ENCODE measurements at regions not wholly inside any gene's neighbourhood (a gene's known extent, or its start where the extent isn't known, plus 50 kb on each side); places are given as distances from the start of the nearest gene placed in this dataset.

- TF ChIP-seq, protein P1, sequence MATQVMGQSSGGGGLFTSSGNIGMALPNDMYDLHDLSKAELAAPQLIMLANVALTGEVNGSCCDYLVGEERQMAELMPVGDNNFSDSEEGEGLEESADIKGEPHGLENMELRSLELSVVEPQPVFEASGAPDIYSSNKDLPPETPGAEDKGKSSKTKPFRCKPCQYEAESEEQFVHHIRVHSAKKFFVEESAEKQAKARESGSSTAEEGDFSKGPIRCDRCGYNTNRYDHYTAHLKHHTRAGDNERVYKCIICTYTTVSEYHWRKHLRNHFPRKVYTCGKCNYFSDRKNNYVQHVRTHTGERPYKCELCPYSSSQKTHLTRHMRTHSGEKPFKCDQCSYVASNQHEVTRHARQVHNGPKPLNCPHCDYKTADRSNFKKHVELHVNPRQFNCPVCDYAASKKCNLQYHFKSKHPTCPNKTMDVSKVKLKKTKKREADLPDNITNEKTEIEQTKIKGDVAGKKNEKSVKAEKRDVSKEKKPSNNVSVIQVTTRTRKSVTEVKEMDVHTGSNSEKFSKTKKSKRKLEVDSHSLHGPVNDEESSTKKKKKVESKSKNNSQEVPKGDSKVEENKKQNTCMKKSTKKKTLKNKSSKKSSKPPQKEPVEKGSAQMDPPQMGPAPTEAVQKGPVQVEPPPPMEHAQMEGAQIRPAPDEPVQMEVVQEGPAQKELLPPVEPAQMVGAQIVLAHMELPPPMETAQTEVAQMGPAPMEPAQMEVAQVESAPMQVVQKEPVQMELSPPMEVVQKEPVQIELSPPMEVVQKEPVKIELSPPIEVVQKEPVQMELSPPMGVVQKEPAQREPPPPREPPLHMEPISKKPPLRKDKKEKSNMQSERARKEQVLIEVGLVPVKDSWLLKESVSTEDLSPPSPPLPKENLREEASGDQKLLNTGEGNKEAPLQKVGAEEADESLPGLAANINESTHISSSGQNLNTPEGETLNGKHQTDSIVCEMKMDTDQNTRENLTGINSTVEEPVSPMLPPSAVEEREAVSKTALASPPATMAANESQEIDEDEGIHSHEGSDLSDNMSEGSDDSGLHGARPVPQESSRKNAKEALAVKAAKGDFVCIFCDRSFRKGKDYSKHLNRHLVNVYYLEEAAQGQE (IDR thresholded peaks at IDR 0.05) = no peak
- TF ChIP-seq GABPA (IDR thresholded peaks at IDR 0.05 in 1 of 2, conservative IDR thresholded peaks at IDR 0.05 in 1 of 2) (no peak), TAF1 (conservative IDR thresholded peaks at IDR 0.05) (no peak), RAD21 (IDR thresholded peaks at IDR 0.05) (no peak), CTCF (IDR thresholded peaks at IDR 0.05; ENCODE audit: low read depth, low read length, missing input control) (no peak), JUND (IDR thresholded peaks at IDR 0.05) (no peak), YY1 (IDR thresholded peaks at IDR 0.05) (no peak), FOXA1 (IDR thresholded peaks at IDR 0.05) (no peak)
- TF ChIP-seq, protein P2, sequence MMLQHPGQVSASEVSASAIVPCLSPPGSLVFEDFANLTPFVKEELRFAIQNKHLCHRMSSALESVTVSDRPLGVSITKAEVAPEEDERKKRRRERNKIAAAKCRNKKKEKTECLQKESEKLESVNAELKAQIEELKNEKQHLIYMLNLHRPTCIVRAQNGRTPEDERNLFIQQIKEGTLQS (IDR thresholded peaks at IDR 0.05) = no peak
- TF ChIP-seq, protein P3, sequence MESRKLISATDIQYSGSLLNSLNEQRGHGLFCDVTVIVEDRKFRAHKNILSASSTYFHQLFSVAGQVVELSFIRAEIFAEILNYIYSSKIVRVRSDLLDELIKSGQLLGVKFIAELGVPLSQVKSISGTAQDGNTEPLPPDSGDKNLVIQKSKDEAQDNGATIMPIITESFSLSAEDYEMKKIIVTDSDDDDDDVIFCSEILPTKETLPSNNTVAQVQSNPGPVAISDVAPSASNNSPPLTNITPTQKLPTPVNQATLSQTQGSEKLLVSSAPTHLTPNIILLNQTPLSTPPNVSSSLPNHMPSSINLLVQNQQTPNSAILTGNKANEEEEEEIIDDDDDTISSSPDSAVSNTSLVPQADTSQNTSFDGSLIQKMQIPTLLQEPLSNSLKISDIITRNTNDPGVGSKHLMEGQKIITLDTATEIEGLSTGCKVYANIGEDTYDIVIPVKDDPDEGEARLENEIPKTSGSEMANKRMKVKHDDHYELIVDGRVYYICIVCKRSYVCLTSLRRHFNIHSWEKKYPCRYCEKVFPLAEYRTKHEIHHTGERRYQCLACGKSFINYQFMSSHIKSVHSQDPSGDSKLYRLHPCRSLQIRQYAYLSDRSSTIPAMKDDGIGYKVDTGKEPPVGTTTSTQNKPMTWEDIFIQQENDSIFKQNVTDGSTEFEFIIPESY (IDR thresholded peaks at IDR 0.05) = no peak
- TF ChIP-seq, protein P4, sequence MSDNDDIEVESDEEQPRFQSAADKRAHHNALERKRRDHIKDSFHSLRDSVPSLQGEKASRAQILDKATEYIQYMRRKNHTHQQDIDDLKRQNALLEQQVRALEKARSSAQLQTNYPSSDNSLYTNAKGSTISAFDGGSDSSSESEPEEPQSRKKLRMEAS (IDR thresholded peaks at IDR 0.05) = no peak
Observed at GRCh38 chr5:68057191-68057590, 158.4 kb upstream of the PIK3R1 start.

Measured in liver (tissue), 3 donors.